Fibroblast of lung (primary cell): ENCODE measurements at regions not wholly inside any gene's neighbourhood (a gene's known extent, or its start where the extent isn't known, plus 50 kb on each side); places are given as distances from the start of the nearest gene placed in this dataset.

Experiments used
- EZH2 ChIP-seq: IDR thresholded peaks from 2 replicates; pipeline ENCODE4 v1.5.1; 2012; ENCODE audit warnings: low read length, control low read depth, mild to moderate bottlenecking; ENCODE audit errors: missing control alignments
- TF ChIP-seq, protein P1 (sequence below), 2 donors: IDR thresholded peaks in 1 of 2; conservative IDR thresholded peaks in 1 of 2; 1 replicate in 1 of 2; 2 replicates in 1 of 2; pipeline ENCODE4 v1.5.1; 2011 to 2012; ENCODE audit warnings: low read length in 2 of 2, control low read depth in 1 of 2, inconsistent platforms in 1 of 2, low read depth in 1 of 2, mild to moderate bottlenecking in 1 of 2

DNA sequence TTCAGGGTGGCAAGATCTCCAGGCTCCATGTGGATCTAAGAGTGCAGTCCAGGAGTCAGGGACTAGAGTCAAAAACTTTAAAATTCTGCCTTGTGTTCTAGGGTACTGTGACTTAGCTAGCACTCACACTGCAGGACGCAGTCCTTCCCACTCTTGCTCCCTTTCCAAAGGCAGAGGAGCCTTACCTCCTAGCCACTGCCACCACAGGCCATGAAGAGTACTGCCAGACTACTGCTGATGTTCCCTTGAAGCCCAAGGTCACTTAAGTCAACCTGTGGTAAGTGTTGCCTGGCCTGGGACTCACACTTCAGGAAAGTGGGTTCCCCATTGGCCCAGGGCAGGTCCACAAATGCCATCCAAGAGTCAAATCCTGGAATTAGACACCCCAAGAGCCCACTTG, 632.2 kb downstream of the PCDH19 start:
- TF ChIP-seq, protein P1, sequence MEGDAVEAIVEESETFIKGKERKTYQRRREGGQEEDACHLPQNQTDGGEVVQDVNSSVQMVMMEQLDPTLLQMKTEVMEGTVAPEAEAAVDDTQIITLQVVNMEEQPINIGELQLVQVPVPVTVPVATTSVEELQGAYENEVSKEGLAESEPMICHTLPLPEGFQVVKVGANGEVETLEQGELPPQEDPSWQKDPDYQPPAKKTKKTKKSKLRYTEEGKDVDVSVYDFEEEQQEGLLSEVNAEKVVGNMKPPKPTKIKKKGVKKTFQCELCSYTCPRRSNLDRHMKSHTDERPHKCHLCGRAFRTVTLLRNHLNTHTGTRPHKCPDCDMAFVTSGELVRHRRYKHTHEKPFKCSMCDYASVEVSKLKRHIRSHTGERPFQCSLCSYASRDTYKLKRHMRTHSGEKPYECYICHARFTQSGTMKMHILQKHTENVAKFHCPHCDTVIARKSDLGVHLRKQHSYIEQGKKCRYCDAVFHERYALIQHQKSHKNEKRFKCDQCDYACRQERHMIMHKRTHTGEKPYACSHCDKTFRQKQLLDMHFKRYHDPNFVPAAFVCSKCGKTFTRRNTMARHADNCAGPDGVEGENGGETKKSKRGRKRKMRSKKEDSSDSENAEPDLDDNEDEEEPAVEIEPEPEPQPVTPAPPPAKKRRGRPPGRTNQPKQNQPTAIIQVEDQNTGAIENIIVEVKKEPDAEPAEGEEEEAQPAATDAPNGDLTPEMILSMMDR (conservative IDR thresholded peaks at IDR 0.05 in 1 of 2, IDR thresholded peaks at IDR 0.05 in 1 of 2; ENCODE audit: low read depth in 1 of 2, low read length in 2 of 2): no peak
- TF ChIP-seq EZH2: no peak
